K562 (cell line): ENCODE measurements at regions not wholly inside any gene's neighbourhood (a gene's known extent, or its start where the extent isn't known, plus 50 kb on each side); places are given as distances from the start of the nearest gene placed in this dataset.

Experiments
- ATAC-seq: fragments of 200-7000 bp; cut with Tn5 transposase; 3 replicates; pipeline ENCODE4 v1.9.1; 2020; ENCODE audit warnings: moderate library complexity
- BruUV-seq: library from RNA; stranded (reverse); fragments of 400-500 nt; replicated peaks from 2 replicates; lab custom pipeline; 2021; lab: Mats Ljungman, UMichigan
- CTCF ChIA-PET: fragments of 300-600 bp; formaldehyde crosslinking; extraction: SDS; loops from one replicate; lab custom pipeline; 2021; ENCODE audit warnings: low intra/inter-chr PET ratio; lab: Yijun Ruan, JAX
- POLR2A ChIA-PET: fragments of 300-600, 350-650 bp; sonication (Branson Sonifier 250); formaldehyde crosslinking; extraction: SDS; loops from one replicate; lab custom pipeline; 2021; ENCODE audit warnings: antibody characterized with exemption, inconsistent platforms; lab: Yijun Ruan, JAX
- DNase-seq, 4 experiments: peaks; one replicate each; pipeline versions ENCODE4 v3.0.0 to v3.0.0-alpha.2; 2011 to 2018; ENCODE audit warnings: low spot score in 3 of 4, mixed read lengths in 3 of 4; ENCODE audit errors: extremely low read depth in 1 of 4
- FAIRE-seq: peaks from 2 replicates; lab custom pipeline; 2011; peaks lifted over from hg19 to GRCh38; lab: Jason Lieb, UNC
- H2AFZ ChIP-seq: 2 replicates; pipeline ENCODE4 v1.6.0; 2011; ENCODE audit warnings: low read depth, low read length, control low read depth, inconsistent platforms
- H3K27ac ChIP-seq: fragments of 200-600 bp; 3 replicates; pipeline ENCODE4 v1.8.0; 2011; ENCODE audit warnings: low read depth, mild to moderate bottlenecking, control low read depth, inconsistent platforms, low read length, moderate library complexity, mixed read lengths; ENCODE audit errors: extremely low read depth
- H3K27me3 ChIP-seq, 2 experiments: fragments of 300-600 bp in 1 of 2; 2 replicates in 1 of 2; 3 replicates in 1 of 2; pipeline versions ENCODE4 v1.6.0 to v1.8.0; 2011; ENCODE audit warnings: inconsistent platforms in 2 of 2, low read length in 2 of 2, mild to moderate bottlenecking in 1 of 2, mixed read lengths in 1 of 2, moderate library complexity in 1 of 2; ENCODE audit not compliant: control insufficient read depth in 2 of 2, insufficient read depth in 2 of 2
- H3K36me3 ChIP-seq: fragments of 300-600 bp; 3 replicates; pipeline ENCODE4 v1.8.0; 2011; ENCODE audit warnings: mild to moderate bottlenecking, low read length, inconsistent platforms; ENCODE audit not compliant: control insufficient read depth, insufficient read depth
- H3K4me1 ChIP-seq, 2 experiments: fragments of 200-600 bp in 1 of 2; replicated peaks in 1 of 2; 2 replicates in 1 of 2; 3 replicates in 1 of 2; pipeline versions ENCODE4 v1.5.1 to v1.8.0; 2011; ENCODE audit warnings: inconsistent platforms in 2 of 2, low read length in 2 of 2, mild to moderate bottlenecking in 1 of 2, mixed read lengths in 1 of 2, moderate library complexity in 1 of 2; ENCODE audit not compliant: control insufficient read depth in 2 of 2, insufficient read depth in 2 of 2
- H3K4me2 ChIP-seq: 2 replicates; pipeline ENCODE4 v1.6.1; 2011; ENCODE audit warnings: low read length, control low read depth, inconsistent platforms, mixed read lengths; ENCODE audit not compliant: insufficient read depth
- H3K4me3 ChIP-seq: fragments of 200-600 bp; sonication (generic), shearing (Covaris generic); 2 replicates; pipeline ENCODE4 v1.5.1; 2016; ENCODE audit warnings: control low read depth, inconsistent platforms
- H3K79me2 ChIP-seq: fragments of 200-600 bp; 3 replicates; pipeline ENCODE4 v1.8.0; 2011; ENCODE audit warnings: low read length, inconsistent platforms; ENCODE audit not compliant: control insufficient read depth, insufficient read depth
- H3K9ac ChIP-seq, 2 experiments: 2 replicates each; pipeline versions ENCODE4 v1.6.0 to v1.6.1; 2011; ENCODE audit warnings: low read depth in 2 of 2, low read length in 2 of 2, control low read depth in 1 of 2, inconsistent platforms in 1 of 2, mild to moderate bottlenecking in 1 of 2, mixed read lengths in 1 of 2; ENCODE audit not compliant: insufficient read depth in 1 of 2
- H3K9me1 ChIP-seq: one replicate; pipeline ENCODE4 v1.6.0; 2011; ENCODE audit warnings: inconsistent platforms, mild to moderate bottlenecking, low read length, moderate library complexity; ENCODE audit not compliant: control insufficient read depth, insufficient read depth
- H3K9me3 ChIP-seq: replicated peaks from 2 replicates; pipeline ENCODE4 v1.5.1; 2011; ENCODE audit warnings: low read depth, low read length, inconsistent platforms; ENCODE audit not compliant: control insufficient read depth, insufficient read depth
- H4K20me1 ChIP-seq: replicated peaks from 2 replicates; pipeline ENCODE4 v1.6.1; 2011; ENCODE audit warnings: low read length, inconsistent platforms, mixed read lengths; ENCODE audit not compliant: control insufficient read depth, insufficient read depth
- ATF3 ChIP-seq, 2 experiments: fragments of 450-650 bp in 1 of 2; sonication (generic) in 1 of 2; formaldehyde crosslinking in 1 of 2; IDR thresholded peaks in 1 of 2; conservative IDR thresholded peaks in 1 of 2; 2 replicates each; pipeline versions ENCODE4 v1.6.1 to v1.8.1; 2016 to 2023; ENCODE audit warnings: mild to moderate bottlenecking in 2 of 2, moderate library complexity in 2 of 2, inconsistent platforms in 1 of 2, missing genetic modification reagents in 1 of 2
- BRF2 ChIP-seq: IDR thresholded peaks from 3 replicates; pipeline ENCODE4 v1.6.1; 2011; ENCODE audit warnings: borderline replicate concordance, mild to moderate bottlenecking; ENCODE audit not compliant: insufficient read length, insufficient read depth
- CEBPZ ChIP-seq: fragments of 150-350 bp; IDR thresholded peaks from 2 replicates; pipeline ENCODE4 v1.6.1; 2014; ENCODE audit warnings: low read depth, mild to moderate bottlenecking, low read length, borderline replicate concordance
- FOXA1 ChIP-seq: fragments of 450-650 bp; IDR thresholded peaks from 2 replicates; pipeline ENCODE4 v1.6.1; 2016; ENCODE audit warnings: mild to moderate bottlenecking, borderline replicate concordance
- FOXM1 ChIP-seq, 2 experiments: fragments of 450-650 bp in 1 of 2; sonication (generic) in 1 of 2; formaldehyde crosslinking in 1 of 2; IDR thresholded peaks; 2 replicates each; pipeline versions ENCODE4 v1.6.1 to v1.9.0; 2017 to 2022; ENCODE audit warnings: low read depth in 2 of 2, mild to moderate bottlenecking in 2 of 2, missing genetic modification reagents in 1 of 2, moderate library complexity in 1 of 2
- FOXP1 ChIP-seq: sonication (generic); formaldehyde crosslinking; IDR thresholded peaks from 2 replicates; pipeline ENCODE4 v1.8.0; 2022; ENCODE audit warnings: mild to moderate bottlenecking, missing genetic modification reagents
- HDAC1 ChIP-seq, 2 experiments: fragments of 450-650 bp; IDR thresholded peaks; 2 replicates each; pipeline ENCODE4 v1.6.1; 2016 to 2017; ENCODE audit warnings: inconsistent platforms in 1 of 2, mild to moderate bottlenecking in 1 of 2, moderate library complexity in 1 of 2
- HDAC6 ChIP-seq: IDR thresholded peaks from 2 replicates; pipeline ENCODE4 v1.6.1; 2012; ENCODE audit warnings: low read depth, mild to moderate bottlenecking, control low read depth, inconsistent platforms, low read length, moderate library complexity
- MCM5 ChIP-seq: fragments of 450-650 bp; IDR thresholded peaks from 2 replicates; pipeline ENCODE4 v1.6.1; 2016; ENCODE audit warnings: low read depth
- MIER1 ChIP-seq: fragments of 450-650 bp; IDR thresholded peaks from 2 replicates; pipeline ENCODE4 v1.6.1; 2016; ENCODE audit warnings: antibody characterized with exemption, mild to moderate bottlenecking, low read depth
- MXD1 ChIP-seq: fragments of 250-450 bp; sonication (Bioruptor Pico); IDR thresholded peaks from 2 replicates; pipeline ENCODE4 v1.8.0; 2021; ENCODE audit warnings: borderline replicate concordance, mild to moderate bottlenecking, moderate library complexity; ENCODE audit not compliant: poor library complexity, severe bottlenecking
- POLR2B ChIP-seq: fragments of 450-650 bp; IDR thresholded peaks from 2 replicates; pipeline ENCODE4 v1.6.1; 2018; ENCODE audit warnings: low read depth; ENCODE audit not compliant: partially characterized antibody
- SMARCA4 ChIP-seq: fragments of 450-650 bp; IDR thresholded peaks from 2 replicates; pipeline ENCODE4 v1.6.1; 2016
- TEAD2 ChIP-seq: fragments of 450-650 bp; IDR thresholded peaks from 2 replicates; pipeline ENCODE4 v1.6.1; 2016; ENCODE audit warnings: missing genetic modification characterization, control low read depth, missing compliant biosample characterization
- WGBS: fragments of 100-300 bp; shearing (Covaris generic); methylation state at CpG from one replicate; pipeline ENCODE4 v1.1.6; 2016; ENCODE audit warnings: low coverage, mixed read lengths; ENCODE audit not compliant: insufficient coverage; ENCODE audit errors: missing lambda C conversion rate; 5-methylcytosine and 5-hydroxymethylcytosine counted together
- in situ Hi-C: fragments of 300-500 bp; cut with MboI; formaldehyde crosslinking; loops from 4 replicates; pipeline ENCODE4 v1.15.0; 2018; ENCODE audit warnings: inconsistent platforms, mixed read lengths
- intact Hi-C: fragments of 100-400 bp; cut with micrococcal nuclease; formaldehyde crosslinking; loops from 2 replicates; pipeline ENCODE4 v1.14.2; 2022

GRCh38 chr2:16288371-16289112, 348.2 kb downstream of the MYCN start:
- 0% methylated on average over 3 of the region's 3 CpGs for WGBS
- H3K79me2 ChIP-seq: no peaks in the 10 kb centered on the region
- no peaks in the 10 kb centered on the region for H3K9me1 ChIP-seq
- no peak overlapping the region for H2AFZ ChIP-seq
- no peak overlapping the region for H3K27ac ChIP-seq
- FAIRE-seq (no peak), ATAC-seq (no peak), DNase-seq (no peak)
- no peaks in the 10 kb centered on the region for H4K20me1 ChIP-seq
- H3K9ac ChIP-seq: no peak overlapping the region
- no peak overlapping the region for H3K4me3 ChIP-seq
- no peaks in the 10 kb centered on the region for H3K4me1 ChIP-seq
- CTCF ChIA-PET: no interaction called here
- H3K9me3 ChIP-seq: no peaks in the 10 kb centered on the region
- intact Hi-C loops (no loop called here), in situ Hi-C loops (no loop called here)
- no peak overlapping the region for H3K4me2 ChIP-seq
- peaks cover 5 to 21% of the 10 kb centered on the region in 2 experiments; a peak in 3 of 5 replicates for H3K27me3 ChIP-seq
- BruUV-seq: no TSS peak
- H3K36me3 ChIP-seq: no peaks in the 10 kb centered on the region
- POLR2A ChIA-PET: interaction anchor here (0.6 kb wide), 2 partner anchors 457 to 563 kb away, joined by 3 to 4 read pairs; no protein-coding TSS in a partner anchor
- TF ChIP-seq TEAD2 (tag): no peak
- no peak for TF ChIP-seq MCM5
- TF ChIP-seq FOXP1 (CRISPR knock-in tag): no peak
- no peak for TF ChIP-seq MIER1
- no peak for TF ChIP-seq POLR2B
- TF ChIP-seq MXD1: no peak
- no peak for TF ChIP-seq ATF3 (IDR thresholded peaks at IDR 0.05)
- no peak for TF ChIP-seq ATF3 (CRISPR knock-in tag; conservative IDR thresholded peaks at IDR 0.05)
- no peak for TF ChIP-seq FOXM1 (IDR thresholded peaks at IDR 0.05; ENCODE audit: low read depth)
- TF ChIP-seq FOXM1 (CRISPR knock-in tag; IDR thresholded peaks at IDR 0.05; ENCODE audit: low read depth): no peak
- no peak for TF ChIP-seq CEBPZ
- TF ChIP-seq HDAC6: no peak
- no peak for TF ChIP-seq HDAC1 (IDR thresholded peaks at IDR 0.05)
- TF ChIP-seq SMARCA4: no peak
- TF ChIP-seq FOXA1: no peak
- TF ChIP-seq BRF2: no peak
